Progenitor cell of endocrine pancreas (in vitro differentiated cells): ENCODE measurements at regions not wholly inside any gene's neighbourhood (a gene's known extent, or its start where the extent isn't known, plus 50 kb on each side); places are given as distances from the start of the nearest gene placed in this dataset.
"Not testable (repeated sequence)": the region's sequence is repeated elsewhere in the genome, so short reads cannot be mapped to it uniquely, and the experiment has no call there.

ENCODE experiments used
- DNase-seq: peaks from one replicate; pipeline ENCODE4 v3.0.0; 2021; ENCODE audit warnings: low spot score; ENCODE audit not compliant: unreplicated experiment
- H3K27ac Mint-ChIP-seq: 2 replicates; pipeline ENCODE4 v1.8.0; 2021; ENCODE audit warnings: mild to moderate bottlenecking, moderate library complexity, mixed read lengths
- H3K27me3 Mint-ChIP-seq: 2 replicates; pipeline ENCODE4 v1.8.0; 2021; ENCODE audit warnings: mixed read lengths
- H3K36me3 Mint-ChIP-seq: 2 replicates; pipeline ENCODE4 v1.8.0; 2022; ENCODE audit warnings: mixed read lengths; ENCODE audit not compliant: insufficient read depth
- H3K4me1 Mint-ChIP-seq: 2 replicates; pipeline ENCODE4 v1.8.0; 2021; ENCODE audit warnings: low read depth, mixed read lengths
- H3K4me3 Mint-ChIP-seq: 2 replicates; pipeline ENCODE4 v1.8.0; 2021; ENCODE audit warnings: low read depth, mild to moderate bottlenecking, moderate library complexity, mixed read lengths
- H3K9me3 Mint-ChIP-seq: 2 replicates; pipeline ENCODE4 v1.8.0; 2021; ENCODE audit warnings: low read depth, mixed read lengths
- TF ChIP-seq, protein P1 (sequence below): fragments of 200-600 bp; sonication (generic); IDR thresholded peaks from one replicate; pipeline ENCODE4 v1.5.0; 2021; ENCODE audit warnings: antibody characterized with exemption, mild to moderate bottlenecking; ENCODE audit not compliant: unreplicated experiment

DNA sequence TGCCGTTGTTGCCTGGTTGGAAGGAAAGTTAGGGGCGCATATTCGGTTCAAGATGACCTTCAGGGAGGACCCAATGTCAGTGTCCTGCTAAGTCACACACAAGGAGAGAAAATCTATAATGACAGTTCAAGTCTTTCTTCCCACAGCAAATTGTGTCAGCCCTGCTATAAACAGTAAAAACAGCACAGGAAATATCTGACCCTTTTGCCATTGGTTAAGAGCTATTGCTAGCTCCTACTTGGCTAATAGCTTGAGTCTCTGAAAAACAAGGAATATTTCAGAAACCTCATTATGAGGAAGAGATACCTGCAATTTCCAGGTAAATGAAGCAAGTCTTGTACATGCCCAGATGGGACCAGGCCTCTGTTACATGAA, 175.6 kb downstream of the SKIDA1 start:
- Mint-ChIP-seq H3K27ac (no peak overlapping the region), H3K9me3 (peaks cover 3% of the 10 kb centered on the region), H3K4me3 (no peak overlapping the region), H3K4me1 (peaks cover 26% of the 10 kb centered on the region), H3K27me3 (no peaks in the 10 kb centered on the region), H3K36me3 (no peaks in the 10 kb centered on the region)
- TF ChIP-seq, protein P1, sequence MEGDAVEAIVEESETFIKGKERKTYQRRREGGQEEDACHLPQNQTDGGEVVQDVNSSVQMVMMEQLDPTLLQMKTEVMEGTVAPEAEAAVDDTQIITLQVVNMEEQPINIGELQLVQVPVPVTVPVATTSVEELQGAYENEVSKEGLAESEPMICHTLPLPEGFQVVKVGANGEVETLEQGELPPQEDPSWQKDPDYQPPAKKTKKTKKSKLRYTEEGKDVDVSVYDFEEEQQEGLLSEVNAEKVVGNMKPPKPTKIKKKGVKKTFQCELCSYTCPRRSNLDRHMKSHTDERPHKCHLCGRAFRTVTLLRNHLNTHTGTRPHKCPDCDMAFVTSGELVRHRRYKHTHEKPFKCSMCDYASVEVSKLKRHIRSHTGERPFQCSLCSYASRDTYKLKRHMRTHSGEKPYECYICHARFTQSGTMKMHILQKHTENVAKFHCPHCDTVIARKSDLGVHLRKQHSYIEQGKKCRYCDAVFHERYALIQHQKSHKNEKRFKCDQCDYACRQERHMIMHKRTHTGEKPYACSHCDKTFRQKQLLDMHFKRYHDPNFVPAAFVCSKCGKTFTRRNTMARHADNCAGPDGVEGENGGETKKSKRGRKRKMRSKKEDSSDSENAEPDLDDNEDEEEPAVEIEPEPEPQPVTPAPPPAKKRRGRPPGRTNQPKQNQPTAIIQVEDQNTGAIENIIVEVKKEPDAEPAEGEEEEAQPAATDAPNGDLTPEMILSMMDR: no peak
- no peak for DNase-seq

DNA sequence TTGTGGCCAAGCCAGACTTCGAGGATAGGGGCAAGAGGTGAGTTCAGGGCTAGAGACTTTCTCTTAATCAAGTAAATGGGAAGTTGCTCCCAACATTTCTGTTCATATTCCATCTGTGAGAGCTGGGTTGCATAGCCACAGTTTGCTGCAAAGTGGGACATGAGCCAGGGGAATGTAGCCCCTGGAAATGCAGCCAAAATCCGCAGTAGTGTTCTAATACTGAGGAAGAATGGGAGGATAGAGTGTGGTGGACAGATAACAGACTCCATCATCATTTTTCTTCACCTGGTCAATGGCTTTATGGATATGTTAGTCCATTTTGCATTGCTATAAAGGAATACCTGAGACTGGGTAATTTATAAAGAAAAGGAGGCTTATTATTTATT, 177.7 kb downstream of the SKIDA1 start:
- TF ChIP-seq, protein P1: no peak
- DNase-seq: no peak
- Mint-ChIP-seq H3K4me1 (peaks cover 19% of the 10 kb centered on the region), H3K27ac (no peak overlapping the region), H3K4me3 (no peak overlapping the region), H3K36me3 (no peaks in the 10 kb centered on the region), H3K27me3 (no peaks in the 10 kb centered on the region), H3K9me3 (peaks cover 3% of the 10 kb centered on the region)

DNA sequence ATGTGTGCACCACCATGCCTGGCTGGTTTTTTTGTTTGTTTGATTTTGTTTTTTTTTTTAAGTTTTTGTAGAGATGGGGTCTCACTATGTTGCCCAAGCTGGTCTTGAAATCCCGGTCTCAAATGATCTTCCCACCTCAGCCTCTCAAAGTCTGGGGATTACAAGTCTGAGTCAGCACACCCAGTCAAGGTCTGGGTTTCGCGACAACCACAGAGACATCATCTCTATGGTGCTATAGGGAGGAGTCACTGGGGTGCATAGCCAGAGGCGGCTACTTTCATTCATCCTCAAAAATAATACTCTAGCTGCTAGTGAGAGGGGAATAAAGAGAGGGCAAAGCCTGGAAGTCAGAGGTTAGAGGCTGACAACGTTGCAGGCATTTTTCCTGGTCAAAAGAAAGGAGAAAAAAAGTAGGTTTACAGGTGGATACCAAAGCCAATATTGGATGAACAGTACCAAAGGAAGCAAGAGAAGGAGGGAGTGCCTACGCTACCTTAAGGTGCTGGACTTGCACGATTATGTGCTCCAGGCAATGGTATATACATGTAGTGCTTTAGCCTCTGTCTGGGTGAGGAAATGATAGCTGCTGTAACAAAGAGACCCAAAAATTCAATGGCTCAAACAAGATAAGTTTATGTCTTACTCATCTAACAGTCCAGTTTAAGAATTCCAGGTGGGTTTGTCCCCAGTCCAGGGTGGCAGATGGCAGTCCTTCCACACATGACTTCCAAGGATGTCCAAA, 178.3 kb downstream of the SKIDA1 start:
- H3K36me3 Mint-ChIP-seq: no peaks in the 10 kb centered on the region
- no peaks in the 10 kb centered on the region for H3K27me3 Mint-ChIP-seq
- no peak for DNase-seq
- H3K4me1 Mint-ChIP-seq: peaks cover 18% of the 10 kb centered on the region
- TF ChIP-seq, protein P1: no peak
- H3K27ac Mint-ChIP-seq: no peak overlapping the region
- H3K9me3 Mint-ChIP-seq: peaks cover 3% of the 10 kb centered on the region
- H3K4me3 Mint-ChIP-seq: no peak overlapping the region

DNA sequence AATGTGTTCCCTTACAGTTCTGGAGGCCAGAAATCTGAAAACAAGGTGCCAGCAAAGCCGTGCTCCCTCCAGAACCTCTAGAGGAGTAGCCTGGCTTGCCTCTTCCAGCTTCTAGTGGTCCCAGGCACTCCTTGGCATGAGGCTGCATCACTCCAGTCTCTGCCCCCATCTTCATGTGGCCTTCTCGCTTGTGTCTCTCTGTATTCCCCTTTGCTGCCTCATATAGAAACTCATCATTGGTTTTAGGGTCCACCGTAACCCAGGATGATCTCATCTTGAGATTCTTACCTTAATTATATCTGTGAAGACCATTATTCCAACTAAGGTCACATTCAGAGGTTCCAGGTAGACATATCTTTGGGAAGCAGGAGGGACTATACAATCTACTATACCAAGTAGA, 182.4 kb downstream of the SKIDA1 start:
- no peaks in the 10 kb centered on the region for H3K9me3 Mint-ChIP-seq
- H3K27ac Mint-ChIP-seq: no peak overlapping the region
- H3K4me1 Mint-ChIP-seq: peaks cover 2% of the 10 kb centered on the region
- H3K27me3 Mint-ChIP-seq: no peaks in the 10 kb centered on the region
- no peak overlapping the region for H3K4me3 Mint-ChIP-seq
- no peaks in the 10 kb centered on the region for H3K36me3 Mint-ChIP-seq
- TF ChIP-seq, protein P1: no peak
- no peak for DNase-seq

DNA sequence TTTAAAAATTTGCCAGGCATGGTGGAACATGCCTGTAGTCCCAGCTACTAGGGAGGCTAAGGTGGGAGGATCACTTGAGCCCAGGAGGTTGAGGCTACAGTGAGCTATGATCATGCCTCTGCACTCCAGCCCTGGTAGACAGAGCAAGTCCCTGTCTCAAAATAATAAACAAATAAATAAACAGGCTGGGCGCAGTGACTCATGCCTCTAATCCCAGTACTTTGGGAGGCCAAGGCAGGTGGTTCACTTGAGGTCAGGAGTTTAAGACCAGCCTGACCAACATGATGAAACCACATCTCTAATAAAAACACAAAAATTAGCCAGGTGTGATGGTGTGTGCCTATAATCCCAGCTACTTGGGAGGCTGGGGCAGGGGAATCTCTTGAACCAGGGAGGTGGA, 183.0 kb downstream of the SKIDA1 start:
- not testable (repeated sequence) for H3K27ac Mint-ChIP-seq, H3K27me3 Mint-ChIP-seq, H3K9me3 Mint-ChIP-seq, H3K36me3 Mint-ChIP-seq, DNase-seq, H3K4me1 Mint-ChIP-seq, H3K4me3 Mint-ChIP-seq

DNA sequence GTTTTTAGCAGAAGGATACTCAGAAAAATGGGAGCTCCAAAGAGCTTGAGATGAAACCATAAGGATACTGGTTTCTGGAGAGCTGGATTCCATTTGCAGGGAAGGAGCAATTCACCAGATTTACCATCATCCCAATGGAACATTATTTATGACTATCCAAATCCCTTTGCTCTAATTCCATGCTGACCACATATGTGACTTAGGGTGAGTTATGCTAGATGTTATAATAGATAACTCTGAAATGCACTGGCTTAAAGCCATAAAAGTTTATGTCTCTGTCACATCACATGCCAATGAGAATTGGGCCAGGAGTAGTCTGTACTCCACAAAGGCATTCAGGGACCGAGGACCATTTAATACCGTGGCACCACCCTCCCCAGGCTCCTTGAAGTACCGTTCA, 185.2 kb downstream of the SKIDA1 start:
- H3K27me3 Mint-ChIP-seq: no peaks in the 10 kb centered on the region

More for the DNA sequence above, 185.2 kb downstream of the SKIDA1 start:
- TF ChIP-seq, protein P1: no peak
- Mint-ChIP-seq H3K4me3 (no peak overlapping the region), H3K36me3 (no peaks in the 10 kb centered on the region), H3K9me3 (peaks cover 2% of the 10 kb centered on the region), H3K27ac (no peak overlapping the region), H3K4me1 (peaks cover 8% of the 10 kb centered on the region)
- no peak for DNase-seq
